Stimulated activated CD4-positive, alpha-beta T cell treated with anti-CD3 and anti-CD28 coated beads, Interleukin-4, amount 100 ng/mL, for 4 hours (primary cell): ENCODE measurements at regions not wholly inside any gene's neighbourhood (a gene's known extent, or its start where the extent isn't known, plus 50 kb on each side); places are given as distances from the start of the nearest gene placed in this dataset.
"Not testable (repeated sequence)": the region's sequence is repeated elsewhere in the genome, so short reads cannot be mapped to it uniquely, and the experiment has no call there.

Source experiments
- DNase-seq, 2 experiments: peaks; one replicate each; pipeline ENCODE4 v3.0.0-alpha.2; 2020

DNA sequence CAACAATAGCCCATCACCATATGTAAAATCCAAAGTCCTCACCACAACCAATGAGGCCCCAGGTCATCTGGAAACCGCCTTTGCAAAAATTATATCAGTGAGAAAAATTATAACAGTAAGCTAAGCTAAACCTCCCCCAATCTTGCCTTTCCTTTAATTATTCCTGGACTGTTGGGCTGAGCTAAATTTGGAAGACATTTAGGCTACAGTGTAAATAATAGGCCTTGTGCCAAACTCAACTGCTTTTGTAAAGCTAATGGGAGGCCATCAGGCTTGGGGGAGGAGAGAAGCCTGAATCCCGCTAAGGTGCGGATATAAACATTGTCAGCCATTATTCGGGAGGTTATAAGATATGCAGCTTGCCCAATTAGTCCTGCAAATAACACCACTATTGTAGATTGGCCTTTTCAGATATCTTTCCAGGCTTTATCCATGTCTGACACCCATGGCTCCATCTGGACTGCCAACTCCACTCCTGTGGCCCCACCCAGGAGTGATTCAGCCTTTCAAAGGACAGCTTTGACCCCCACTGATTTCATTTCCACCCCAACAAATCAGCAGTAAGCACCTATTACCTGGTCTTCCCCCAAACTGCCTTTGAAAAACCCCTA lies 53.0 kb upstream of the CA12 start:
- DNase-seq: no peak

GRCh38 chr15:63435204-63435820 lies 53.7 kb upstream of the CA12 start:
- DNase-seq: no peak

DNA sequence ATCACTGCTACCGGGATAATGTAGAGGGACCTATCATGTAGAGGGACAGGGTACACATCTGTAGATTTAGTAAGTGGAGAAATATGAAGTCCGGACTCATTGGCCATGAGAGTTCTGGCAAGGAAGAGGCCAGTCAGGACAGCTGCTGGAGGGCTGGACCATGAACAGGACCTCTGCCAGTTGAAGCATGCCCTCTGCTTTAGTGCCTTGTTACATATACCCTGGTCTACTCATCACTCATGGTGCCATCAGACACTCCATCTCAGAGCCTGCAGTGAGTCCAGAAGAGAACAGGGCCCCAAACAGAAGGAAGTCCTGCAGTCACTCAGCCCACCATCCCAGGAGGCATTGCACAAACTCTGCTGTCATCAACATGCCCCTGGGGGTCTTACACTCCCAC lies 54.7 kb upstream of the CA12 start:
- DNase-seq: no peak

GRCh38 chr15:63436872-63437375 lies 55.3 kb upstream of the CA12 start:
- DNase-seq: peak; percentile 60 to 67

DNA sequence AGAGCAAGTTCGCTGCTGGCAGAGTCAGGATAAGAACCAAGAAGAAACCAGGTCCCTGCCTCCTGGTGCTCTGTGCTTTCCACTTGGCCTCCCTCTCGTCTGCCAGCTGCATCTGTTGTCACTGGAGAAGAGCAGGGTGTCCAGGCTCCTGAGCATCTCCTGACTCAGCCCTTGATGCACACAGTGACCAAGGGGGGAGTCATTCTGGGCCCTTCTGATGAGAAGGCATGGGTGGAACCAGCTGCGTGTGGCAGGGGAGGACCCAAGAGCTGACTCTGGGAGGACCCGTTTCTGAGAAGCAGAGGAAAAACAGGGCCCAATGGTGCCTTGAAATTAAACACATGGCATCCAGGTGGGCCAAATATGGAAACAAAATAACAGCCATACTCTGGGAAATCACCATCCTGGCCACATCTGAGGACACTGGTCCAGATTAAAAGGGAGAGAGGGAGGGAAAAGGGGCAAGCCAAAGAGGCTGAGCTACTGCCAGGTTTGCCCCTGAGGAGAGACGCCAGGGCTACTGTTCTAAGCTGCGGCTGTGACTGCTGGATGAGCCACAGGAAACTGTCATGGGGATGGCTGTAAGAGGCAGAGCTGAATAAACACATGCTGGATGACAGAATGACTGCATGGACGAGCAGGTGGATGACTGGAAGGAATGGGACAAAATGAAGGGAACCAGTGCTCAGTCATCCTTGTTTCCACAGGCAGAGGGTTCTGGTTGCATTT lies 58.1 kb upstream of the CA12 start:
- no peak for DNase-seq

DNA sequence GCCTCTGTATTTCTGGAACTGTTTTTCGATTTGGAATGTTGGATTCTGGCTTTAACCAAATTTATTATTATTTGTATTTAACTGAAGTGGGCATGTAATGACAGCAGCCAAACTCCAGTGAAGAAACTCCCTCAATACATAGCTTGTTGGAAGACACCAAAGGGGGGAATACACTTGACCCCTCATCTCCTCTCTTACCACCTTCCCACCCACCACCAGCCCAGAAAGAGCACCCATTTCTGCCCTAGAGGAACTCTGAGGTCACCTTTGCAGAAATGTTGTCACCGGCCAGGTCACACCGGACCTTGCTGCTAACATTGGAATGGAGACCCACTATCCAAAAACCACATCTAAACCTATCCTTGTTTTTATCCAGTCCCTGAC lies 58.6 kb upstream of the CA12 start:
- DNase-seq: no peak

GRCh38 chr15:63440756-63441155 lies 59.1 kb upstream of the CA12 start:
- no peak for DNase-seq

- no peak for DNase-seq
Measured at GRCh38 chr15:63441266-63441665, 59.6 kb upstream of the CA12 start.

DNA sequence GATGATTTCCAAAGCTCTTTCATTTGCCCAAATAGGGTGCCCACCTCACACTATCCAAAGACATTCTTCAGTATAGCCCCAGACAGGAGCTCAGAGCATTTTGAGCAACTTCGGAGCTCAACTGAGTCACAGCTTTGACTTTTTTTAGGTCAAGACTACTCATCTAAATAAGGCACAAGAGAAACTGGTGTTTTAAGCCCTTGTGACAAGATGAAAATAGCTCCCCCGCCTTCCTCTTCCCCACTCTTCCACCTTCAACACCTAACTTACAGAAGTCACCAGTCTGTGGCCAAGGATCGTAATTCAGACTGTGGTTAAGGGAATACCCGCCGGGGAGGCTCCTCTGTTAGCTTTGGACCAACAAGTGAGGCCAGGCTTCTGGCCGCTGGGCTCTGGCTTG lies 60.4 kb upstream of the CA12 start:
- no peak for DNase-seq

DNA sequence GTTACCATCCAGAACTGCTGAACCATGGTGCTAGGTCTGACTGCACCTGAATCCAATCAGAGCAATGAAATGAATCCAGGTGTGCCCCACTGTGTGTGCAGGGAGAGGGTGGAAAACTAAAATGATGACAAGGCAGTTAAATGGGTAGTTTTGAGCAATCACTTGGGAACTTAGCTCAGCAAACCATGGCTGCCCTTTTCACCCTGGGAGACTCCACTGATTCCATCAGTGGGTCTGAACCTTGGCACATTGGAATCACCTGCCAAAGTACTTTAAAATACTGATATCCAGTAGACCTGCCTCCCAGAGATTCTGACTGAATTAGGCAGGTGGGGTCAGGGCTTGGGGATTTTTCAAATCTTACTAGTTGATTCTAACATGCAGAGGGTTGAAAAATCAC lies 59.8 kb upstream of the USP3 start:
- DNase-seq: no peak

DNA sequence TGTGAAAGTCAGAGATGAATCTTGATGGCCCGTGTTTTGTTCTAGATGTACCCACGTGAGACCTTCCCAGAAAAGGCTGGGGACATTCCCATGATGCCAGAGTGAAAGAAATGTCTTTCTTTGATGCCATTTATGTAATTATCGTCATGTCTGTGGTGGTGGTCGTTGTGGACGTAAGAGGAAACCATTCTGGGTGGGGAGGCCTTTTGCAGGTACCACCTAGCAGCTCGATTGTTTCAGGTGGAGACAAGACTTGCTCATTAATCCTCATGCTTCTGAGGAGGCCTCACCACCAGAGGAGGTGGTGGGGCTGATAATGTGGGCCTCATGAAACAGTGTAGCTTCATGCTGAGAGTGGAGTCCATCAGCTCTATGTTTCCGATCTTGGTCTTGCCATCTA lies 58.1 kb upstream of the USP3 start:
- no peak for DNase-seq

DNA sequence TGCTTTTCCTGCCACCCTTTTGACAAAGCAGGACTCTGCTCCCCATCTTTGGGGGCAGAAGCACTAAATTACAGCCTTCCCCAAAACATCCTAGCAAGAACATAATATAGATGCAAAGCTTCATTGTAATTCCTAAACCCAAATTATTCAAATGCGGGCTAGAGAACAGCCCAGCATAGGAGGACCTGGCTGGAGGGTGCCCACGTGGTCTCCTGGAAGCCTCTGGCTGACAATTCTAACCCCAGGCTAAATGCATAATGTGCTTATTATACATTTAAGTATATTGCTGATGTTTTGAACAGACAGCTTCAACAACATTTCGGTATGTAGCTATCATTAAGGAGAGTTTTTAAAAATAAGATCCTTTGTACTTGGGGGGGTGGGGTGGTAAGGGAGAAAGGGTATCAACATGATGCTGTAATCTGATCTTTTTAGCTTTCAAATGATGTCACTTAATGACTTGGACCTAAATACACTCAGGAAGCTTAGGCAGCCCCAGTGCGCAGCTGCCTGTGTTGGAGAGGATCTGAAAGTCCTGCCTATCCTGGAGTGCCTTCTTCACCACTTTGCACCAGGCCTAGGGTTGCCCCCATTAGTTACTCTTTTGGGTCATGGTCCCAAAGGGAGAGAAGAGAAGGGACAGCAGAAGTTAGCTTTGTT lies 57.2 kb upstream of the USP3 start:
- DNase-seq: no peak

GRCh38 chr15:63448266-63448665 lies 56.1 kb upstream of the USP3 start:
- DNase-seq: no peak

DNA sequence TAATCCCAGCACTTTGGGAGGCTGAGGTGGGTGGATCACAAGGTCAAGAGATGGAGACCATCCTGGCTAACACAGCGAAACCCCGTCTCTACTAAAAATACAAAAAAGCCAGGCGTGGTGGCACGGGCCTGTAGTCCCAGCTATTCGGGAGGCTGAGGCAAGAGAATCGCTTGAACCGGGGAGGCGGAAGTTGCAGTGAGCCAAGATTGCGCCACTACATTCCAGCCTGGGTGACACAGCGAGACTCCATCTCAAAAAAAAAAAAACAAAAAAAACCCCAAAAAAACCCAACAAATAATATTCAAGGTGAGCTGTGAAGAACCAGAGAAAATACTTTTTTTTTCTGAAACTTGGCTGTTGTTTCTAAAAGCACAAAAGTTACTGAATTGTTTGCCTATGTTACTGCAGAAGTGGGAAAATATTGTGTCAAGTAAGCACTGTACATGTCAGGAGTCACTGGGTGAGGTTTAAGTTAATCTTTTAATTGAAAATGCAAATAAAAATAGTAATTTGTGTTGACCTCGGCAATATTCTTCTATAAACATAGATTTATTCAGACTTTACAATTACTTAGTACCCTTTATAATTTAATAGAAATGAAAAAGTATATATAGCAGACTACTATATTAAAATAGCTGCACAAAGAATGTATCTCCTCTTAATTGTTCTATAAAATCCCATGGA lies 55.4 kb upstream of the USP3 start:
- DNase-seq: not testable (repeated sequence)

DNA sequence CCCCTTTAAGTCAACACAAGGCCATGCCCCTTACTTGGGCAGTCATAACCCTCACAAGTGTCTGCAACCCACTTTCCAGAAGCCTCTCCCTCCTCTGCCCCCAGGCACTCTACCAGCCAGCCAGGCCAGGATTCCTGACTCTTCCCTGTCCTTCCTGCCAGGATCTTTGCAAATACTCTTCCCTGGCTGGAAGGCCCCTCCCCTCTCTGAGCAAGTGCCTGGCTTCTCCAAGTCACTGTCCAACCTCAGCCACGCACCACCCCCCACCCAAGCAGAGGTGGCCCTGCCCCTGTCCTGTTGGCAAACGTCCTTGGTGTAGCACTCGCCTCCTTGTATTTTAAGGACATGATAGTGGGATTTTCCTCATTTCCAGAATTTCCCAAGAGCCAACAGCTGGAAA lies 54.7 kb upstream of the USP3 start:
- DNase-seq: no peak

DNA sequence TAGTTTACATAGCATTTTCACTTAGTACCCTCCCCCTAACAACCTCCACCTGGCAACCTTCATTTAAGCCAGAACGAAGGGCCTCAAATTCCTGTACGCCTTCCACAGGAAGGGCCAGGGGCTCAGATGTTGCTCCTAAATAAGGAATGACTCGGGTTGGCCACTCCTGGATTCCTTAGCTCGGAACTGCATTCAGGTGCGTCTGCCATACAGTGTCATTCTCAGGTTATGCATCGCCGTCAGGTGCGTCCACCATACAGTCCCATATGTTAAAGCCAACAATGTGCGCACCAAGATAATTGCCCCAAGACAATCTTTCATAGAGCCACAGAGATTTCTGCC lies 53.5 kb upstream of the USP3 start:
- DNase-seq: no peak

DNA sequence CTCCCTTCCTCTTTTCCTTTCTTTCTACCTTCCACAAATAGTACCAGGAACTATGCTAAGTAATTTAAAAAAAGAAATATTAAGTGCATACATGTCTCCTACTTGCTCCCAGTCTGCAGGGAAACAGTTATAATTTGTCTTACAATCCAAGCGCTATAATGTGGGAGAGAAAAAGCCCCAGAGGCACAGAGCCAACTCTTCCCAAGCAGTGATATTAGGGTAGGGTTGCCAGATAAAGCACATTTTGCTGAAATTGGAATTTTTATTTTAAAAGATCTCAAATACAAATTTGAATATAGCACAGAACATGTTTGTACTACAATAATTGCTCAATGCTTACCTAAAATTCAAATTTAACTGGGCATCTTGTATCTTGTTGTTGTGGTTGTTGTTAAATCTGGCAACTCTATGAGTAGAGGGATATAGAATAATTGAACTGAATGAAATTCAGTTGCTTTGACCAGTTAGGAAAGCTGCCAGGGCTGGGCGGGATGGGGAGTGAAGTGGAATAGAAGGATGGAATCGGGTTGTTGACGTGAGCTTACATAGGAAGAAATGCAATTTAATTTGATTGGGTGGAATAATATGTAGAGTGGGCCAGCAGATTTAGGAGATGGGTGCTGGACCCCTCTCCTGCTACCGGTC lies 52.6 kb upstream of the USP3 start:
- DNase-seq: no peak

DNA sequence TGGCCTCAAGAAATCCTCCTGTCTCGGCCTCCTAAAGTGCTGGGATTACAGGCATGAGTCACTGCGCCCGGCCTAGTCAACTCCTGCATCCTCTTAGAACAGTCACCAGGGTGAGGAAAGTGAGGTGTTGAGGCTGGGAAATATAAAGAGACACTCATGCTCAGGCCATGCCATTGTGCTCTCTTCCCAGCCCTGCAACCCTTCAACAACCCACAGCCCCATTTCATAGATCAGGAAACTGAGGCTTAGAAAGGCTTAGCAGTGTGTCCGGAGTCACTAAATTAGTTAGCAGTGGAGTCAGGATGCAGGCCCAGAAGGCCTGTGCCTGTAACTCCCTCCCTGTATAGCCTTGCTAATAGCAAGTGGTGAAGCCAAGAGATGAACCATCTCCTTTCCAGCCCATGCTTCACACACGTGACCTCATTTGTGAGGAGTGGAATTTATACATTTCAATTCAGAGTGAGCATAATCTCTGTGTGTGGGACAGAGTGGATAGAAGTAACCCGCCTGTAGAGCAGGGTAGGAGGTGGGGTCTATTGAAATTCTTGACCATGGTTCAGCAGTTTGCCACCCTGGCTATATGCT lies 51.7 kb upstream of the USP3 start:
- no peak for DNase-seq

DNA sequence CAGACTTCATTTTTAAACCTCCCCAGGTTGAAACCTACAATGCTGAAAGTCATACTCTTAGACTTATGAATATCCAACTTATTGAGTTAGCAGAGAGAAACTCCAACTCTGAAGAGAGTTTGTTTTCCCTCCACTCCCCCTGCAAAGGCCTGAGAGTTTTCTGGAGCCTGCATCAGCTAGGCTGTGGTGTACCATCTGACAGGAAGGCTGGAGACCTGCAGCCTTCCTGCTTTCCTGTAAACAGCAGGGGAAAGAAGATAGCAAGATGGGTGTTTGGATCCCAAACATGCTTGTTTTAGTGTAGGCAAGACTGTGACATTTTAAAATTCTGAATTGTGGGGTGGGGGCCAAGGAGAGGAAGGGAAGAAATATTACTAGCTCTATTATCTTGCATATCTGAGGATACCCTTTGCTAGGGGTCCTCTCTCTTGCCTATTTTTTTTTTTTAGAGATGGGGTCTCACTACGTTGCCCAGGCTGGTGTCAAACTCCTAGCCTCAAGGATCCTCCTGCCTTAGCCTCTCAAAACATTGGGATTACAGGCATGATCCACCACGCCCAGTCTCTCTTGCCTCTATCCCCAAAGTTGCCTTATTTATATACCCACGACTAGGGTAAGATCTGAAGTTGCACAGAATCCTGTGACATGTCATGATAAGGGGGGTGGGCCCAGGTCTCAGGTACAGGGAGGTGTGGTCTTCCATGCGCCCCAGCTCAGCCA lies 51.0 kb upstream of the USP3 start:
- no peak for DNase-seq

GRCh38 chr15:63454503-63455211 lies 49.7 kb upstream of the USP3 start:
- DNase-seq: no peak
